ENCODE measurements at regions not wholly inside any gene's neighbourhood (a gene's known extent, or its start where the extent isn't known, plus 50 kb on each side); places are given as distances from the start of the nearest gene placed in this dataset.
A peak's percentile ranks its signal among the peaks of the same experiment; 100 is the strongest.

- no peaks in the 10 kb centered on the region for H3K9me3 ChIP-seq
Measured at GRCh38 chr2:239873656-239874635, 151.2 kb downstream of the NDUFA10 start.

GRCh38 chr2:239871481-239872435, 153.4 kb downstream of the NDUFA10 start:
- H3K36me3 ChIP-seq = no peaks in the 10 kb centered on the region
- H3K9me3 ChIP-seq = no peaks in the 10 kb centered on the region
- H3K27ac ChIP-seq = no peak overlapping the region
- TF ChIP-seq CTCF (IDR thresholded peaks at IDR 0.05) (no peak), EP300 (IDR thresholded peaks at IDR 0.05) (no peak), POLR2AphosphoS5 (IDR thresholded peaks at IDR 0.05) (no peak), POLR2A (IDR thresholded peaks at IDR 0.05) (no peak)
- peaks cover 0 to 21% (median 0%) of the 10 kb centered on the region in 3 donors for H3K27me3 ChIP-seq
- H3K4me1 ChIP-seq = no peaks in the 10 kb centered on the region
- H3K4me3 ChIP-seq = no peak overlapping the region
- intact Hi-C loops (cut with DNase I; ENCODE audit: low total_unique reads) = no loop called here
- peak in 1 of 2 donors; percentile 16 for DNase-seq
- WGBS, 5 donors = 73 to 82% (median 76%) methylated on average over 14 to 15 of the region's 15 CpGs

More at GRCh38 chr2:239873656-239874635, 151.2 kb downstream of the NDUFA10 start:
- intact Hi-C loops (cut with DNase I; ENCODE audit: low total_unique reads) = no loop called here
- peak in 1 of 2 donors; percentile 5 for DNase-seq
- H3K4me1 ChIP-seq = no peaks in the 10 kb centered on the region
- no peak overlapping the region for H3K27ac ChIP-seq
- no peak overlapping the region for H3K4me3 ChIP-seq
- 74 to 80% (median 75%) methylated on average over 27 to 28 of the region's 28 CpGs for WGBS, 5 donors
- TF ChIP-seq EP300 (IDR thresholded peaks at IDR 0.05) = no peak
- no peak for TF ChIP-seq POLR2A (IDR thresholded peaks at IDR 0.05)
- no peak for TF ChIP-seq POLR2AphosphoS5 (IDR thresholded peaks at IDR 0.05)
- no peak for TF ChIP-seq CTCF (IDR thresholded peaks at IDR 0.05)
- H3K27me3 ChIP-seq = peaks cover 0 to 21% (median 0%) of the 10 kb centered on the region in 3 donors
- no peaks in the 10 kb centered on the region for H3K36me3 ChIP-seq

- H3K4me1 ChIP-seq = no peaks in the 10 kb centered on the region
- intact Hi-C loops (cut with DNase I; ENCODE audit: low total_unique reads) = no loop called here
- no peak for DNase-seq
- TF ChIP-seq POLR2A (IDR thresholded peaks at IDR 0.05) (no peak), EP300 (IDR thresholded peaks at IDR 0.05) (no peak), POLR2AphosphoS5 (IDR thresholded peaks at IDR 0.05) (no peak), CTCF (IDR thresholded peaks at IDR 0.05) (no peak)
- no peak overlapping the region for H3K27ac ChIP-seq
- no peak overlapping the region for H3K4me3 ChIP-seq
- no peaks in the 10 kb centered on the region for H3K9me3 ChIP-seq
- H3K27me3 ChIP-seq = peaks cover 0 to 13% (median 0%) of the 10 kb centered on the region in 3 donors
- WGBS, 5 donors = 73 to 83% (median 78%) methylated on average over 12 of the region's 12 CpGs
- H3K36me3 ChIP-seq = no peaks in the 10 kb centered on the region
Measured at GRCh38 chr2:239870863-239871262, 154.3 kb downstream of the NDUFA10 start.

GRCh38 chr2:239870276-239870675, 154.9 kb downstream of the NDUFA10 start:
- no peaks in the 10 kb centered on the region for H3K4me1 ChIP-seq
- no peaks in the 10 kb centered on the region for H3K9me3 ChIP-seq
- intact Hi-C loops (cut with DNase I; ENCODE audit: low total_unique reads) = no loop called here
- no peak for DNase-seq
- H3K36me3 ChIP-seq = no peaks in the 10 kb centered on the region
- 79 to 90% (median 84%) methylated on average over 5 to 12 of the region's 12 CpGs for WGBS, 5 donors
- no peak overlapping the region for H3K4me3 ChIP-seq
- peaks cover 0 to 8% (median 0%) of the 10 kb centered on the region in 3 donors for H3K27me3 ChIP-seq
- H3K27ac ChIP-seq = no peak overlapping the region
- TF ChIP-seq POLR2A (IDR thresholded peaks at IDR 0.05) (no peak), CTCF (IDR thresholded peaks at IDR 0.05) (no peak), EP300 (IDR thresholded peaks at IDR 0.05) (no peak), POLR2AphosphoS5 (IDR thresholded peaks at IDR 0.05) (no peak)

All from stomach (tissue), 8 donors.